HG02852 (cell line): ENCODE measurements at regions not wholly inside any gene's neighbourhood (a gene's known extent, or its start where the extent isn't known, plus 50 kb on each side); places are given as distances from the start of the nearest gene placed in this dataset.

Experiments used
- ATAC-seq: cut with Tn5 transposase; IDR thresholded peaks from one replicate; pipeline ENCODE4 v1.9.1; 2021; ENCODE audit warnings: mild to moderate bottlenecking, moderate library complexity; ENCODE audit not compliant: unreplicated experiment

DNA sequence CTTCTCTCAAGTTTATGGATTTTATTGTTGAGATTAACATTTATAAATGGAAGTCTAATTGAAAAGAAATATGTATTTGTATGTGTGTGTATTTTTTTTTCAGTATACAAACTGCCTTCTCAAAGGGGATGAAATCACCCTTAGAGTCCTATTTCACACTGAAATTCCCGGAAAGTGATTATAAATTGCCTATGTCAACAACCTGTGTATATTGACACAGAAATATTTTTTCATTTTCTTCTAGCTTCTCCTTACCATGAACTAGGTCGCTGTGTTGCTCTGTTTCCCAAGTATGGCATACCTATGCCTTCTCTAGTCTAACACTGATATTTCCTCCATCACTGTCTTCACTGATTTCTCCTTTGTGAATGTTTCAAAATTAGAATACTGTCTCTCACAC, 444.0 kb upstream of the AZI2 start:
- no peak for ATAC-seq

DNA sequence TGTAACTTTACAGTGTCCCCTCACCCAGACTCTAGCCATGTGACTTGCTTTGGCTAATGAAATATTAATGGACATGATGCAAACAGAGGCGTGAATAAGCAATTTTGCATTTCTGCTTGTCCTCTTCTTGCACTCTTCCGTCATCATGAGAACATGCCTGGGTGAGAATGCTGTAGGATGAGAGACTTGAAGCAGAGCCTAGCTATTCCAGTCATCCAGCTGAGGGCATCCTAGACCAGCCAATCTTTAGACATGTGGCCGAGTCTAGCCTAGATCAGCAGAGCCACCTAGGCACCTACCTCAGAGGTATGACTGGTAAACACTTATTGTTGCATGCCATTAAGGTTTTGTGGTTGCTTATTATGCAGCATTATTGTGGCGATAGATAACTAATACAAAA, 450.5 kb upstream of the AZI2 start:
- ATAC-seq = no peak

DNA sequence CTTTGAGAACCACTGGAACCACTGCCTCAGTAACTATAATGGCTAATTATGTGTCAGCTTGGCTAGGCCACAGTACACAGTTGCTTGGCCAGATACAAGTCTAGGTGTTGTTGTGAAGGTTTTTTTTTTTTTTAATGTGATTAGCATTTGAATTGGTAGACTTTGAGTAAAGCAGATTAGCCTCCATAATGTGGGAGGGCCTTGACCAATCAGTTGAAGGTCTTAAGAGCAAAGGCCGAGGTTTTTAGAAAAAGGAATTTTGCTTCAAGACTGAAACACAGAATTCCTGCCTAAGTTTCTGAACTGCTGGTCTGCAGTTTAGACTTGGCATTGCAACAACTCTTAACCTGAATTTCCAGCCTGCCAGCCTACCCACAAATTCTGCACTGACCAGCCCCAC, 451.6 kb upstream of the AZI2 start:
- ATAC-seq = no peak

DNA sequence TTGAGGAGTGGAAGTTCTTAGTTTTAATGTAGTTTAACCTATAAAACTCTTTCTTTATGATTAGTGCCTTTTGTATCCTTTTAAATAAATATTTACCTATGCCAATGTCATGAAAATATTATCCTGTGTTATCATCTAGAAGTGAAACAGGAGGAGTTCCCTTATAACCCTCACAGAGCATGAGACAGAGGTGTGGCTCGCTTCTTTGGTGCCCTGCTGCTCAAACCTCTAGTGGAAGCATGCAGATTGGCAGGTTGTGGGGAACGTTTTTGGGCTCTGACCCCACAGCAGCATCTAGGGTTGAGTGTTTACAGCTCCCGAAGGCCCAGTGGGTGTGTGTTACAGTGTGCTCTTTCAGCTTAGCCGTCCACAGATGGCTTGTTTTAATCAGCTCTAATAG, 459.4 kb upstream of the AZI2 start:
- ATAC-seq = no peak

DNA sequence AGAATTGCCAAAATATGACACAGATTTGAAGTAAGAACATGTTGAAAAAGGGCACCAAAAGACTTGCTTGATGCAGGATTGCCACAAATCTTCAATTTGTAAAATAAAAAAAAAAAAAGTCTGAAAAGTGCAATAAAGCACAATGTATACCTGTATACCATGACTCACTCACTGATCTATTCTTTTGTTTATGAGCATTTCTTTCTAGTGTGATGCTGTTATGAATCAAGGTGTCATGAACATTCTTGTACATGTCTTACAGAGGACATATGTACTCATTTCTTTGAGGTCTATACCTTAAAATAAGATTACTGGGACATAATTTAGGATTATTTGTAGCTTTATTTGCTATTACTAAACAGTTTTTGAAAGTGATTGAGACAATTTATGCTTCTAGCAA, 464.9 kb upstream of the RBMS3 start:
- ATAC-seq = no peak

DNA sequence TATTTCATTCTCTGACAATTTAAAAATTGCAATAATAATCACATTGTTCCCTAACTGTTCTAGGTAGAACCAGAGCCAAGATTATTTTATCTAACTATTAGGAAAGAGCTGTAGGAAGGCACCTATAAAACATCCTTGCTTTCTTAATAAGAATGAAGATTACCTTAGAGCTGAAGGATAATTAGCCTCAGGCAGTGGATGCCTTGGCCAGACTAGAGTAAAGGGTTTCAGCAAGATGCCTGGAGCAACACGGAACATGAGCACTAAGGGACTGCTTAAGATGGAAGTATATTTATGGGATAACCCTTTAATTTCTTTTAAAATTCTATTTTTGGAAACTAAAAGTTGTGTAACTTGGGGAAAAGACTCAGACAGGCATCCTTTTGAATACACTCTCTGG, 456.6 kb upstream of the RBMS3 start:
- ATAC-seq = no peak

DNA sequence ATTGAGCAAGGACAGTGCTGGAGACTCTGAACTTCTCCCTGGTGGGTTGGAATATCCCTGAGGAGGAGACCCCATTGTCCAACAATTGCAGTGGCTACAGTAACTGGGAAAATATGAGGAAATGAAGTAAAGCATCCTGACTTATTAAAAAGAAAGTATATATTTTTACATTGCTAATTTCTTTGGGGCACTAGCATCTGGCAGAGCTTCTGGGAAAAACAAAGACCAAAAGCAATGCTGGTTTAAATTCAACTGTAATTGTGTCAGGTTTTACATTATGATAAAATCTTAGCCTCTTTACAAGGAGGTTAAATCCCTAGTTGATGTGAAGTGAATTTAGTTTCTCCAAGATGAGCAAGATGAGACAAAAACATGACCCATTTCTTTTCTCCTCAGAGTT, 454.0 kb upstream of the RBMS3 start:
- ATAC-seq = no peak

DNA sequence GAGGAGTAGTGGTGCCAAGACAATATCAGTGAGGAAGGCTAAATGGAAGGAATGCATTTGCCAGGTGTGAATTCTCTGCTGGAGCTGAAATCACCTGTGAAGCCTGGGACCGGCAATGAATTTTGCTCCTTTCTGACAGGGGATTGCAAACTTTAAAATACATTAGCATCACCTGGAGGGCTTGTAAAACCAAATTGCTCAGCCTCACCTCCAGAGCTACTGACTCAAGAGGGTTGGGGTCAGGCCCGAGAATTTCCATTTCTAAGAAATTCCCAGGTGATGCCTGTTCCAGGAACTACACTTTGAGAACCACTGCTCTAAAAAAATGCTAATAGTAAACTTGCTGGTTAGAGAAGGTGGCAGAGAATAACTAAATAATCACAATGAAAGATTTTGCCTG, 445.6 kb upstream of the RBMS3 start:
- no peak for ATAC-seq

DNA sequence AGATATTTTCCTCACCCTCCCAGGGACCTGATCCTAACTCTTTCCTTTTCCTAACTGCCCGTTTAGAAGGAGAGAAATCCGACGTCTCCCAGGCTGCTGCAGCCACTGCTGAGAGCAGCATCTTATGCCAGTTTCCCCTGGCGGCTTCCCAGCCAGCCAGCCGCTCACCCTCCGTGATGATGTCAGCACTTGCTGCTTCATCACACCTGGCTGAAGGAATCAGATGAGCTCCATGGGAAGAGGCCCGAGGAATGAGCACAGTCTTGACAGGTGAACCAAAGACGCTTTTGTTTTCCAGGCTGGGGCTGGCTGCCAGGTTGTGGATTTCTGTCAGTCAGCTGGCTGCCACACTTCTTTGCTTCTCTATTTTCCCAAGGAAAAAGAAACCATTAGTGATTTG, 445.1 kb upstream of the RBMS3 start:
- no peak for ATAC-seq

DNA sequence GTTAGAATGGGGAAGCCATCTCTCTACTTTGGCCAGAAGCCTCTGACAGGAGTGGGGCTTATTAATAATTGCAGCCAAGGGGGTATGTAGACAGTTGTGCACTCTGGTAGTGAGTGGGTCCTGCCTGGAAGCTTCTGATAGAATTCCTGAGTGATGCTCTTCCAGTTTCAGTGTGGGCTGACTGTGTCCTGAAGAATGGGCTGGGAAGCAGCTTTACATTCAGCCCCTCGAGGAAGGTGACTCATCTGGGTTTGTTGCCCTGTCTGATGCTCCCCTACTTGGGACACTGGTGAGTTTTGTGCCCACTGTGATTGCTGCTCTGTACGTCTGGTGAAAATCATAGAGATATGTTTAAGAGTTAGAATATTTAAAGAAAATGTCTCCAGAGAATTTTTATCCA, 444.7 kb upstream of the RBMS3 start:
- no peak for ATAC-seq

DNA sequence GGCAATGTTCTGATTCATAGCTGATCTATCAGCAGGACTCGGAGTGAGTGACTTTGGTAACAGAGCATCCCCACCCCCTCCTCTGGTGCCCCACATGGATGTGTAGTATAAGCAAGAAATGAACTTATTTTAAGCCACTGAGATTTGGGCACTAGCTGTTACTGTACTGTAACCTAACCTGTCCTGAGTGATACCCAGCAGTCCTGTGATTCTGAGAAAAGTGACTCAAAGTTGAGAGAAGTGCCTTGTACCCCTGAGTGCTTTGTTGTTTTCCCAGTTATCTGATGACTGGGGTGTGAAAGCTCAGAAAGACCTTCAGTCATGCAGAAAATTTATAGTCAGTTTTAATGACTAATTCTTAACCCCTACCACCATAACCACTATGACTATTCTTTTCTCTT, 439.9 kb upstream of the RBMS3 start:
- peak; percentile 83 for ATAC-seq

DNA sequence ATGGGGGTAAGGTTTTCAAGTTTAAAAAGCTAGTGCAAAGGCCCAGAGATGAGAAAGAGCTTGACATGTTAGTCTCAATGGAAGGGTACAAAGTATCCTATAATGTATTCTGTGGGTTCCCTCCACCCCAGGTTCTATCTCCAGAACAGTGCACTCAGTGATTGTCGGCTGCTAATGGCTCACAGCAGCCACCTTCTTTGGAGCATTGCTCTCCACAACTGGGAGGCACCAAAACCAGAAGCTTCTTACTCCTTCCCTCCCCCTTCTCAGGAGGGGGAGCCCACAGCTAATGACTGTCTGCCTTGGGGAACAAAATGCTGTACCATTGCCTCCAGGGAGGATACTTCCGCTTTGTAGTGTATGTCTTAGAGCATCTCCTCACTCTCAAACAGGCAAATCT, 439.4 kb upstream of the RBMS3 start:
- no peak for ATAC-seq

DNA sequence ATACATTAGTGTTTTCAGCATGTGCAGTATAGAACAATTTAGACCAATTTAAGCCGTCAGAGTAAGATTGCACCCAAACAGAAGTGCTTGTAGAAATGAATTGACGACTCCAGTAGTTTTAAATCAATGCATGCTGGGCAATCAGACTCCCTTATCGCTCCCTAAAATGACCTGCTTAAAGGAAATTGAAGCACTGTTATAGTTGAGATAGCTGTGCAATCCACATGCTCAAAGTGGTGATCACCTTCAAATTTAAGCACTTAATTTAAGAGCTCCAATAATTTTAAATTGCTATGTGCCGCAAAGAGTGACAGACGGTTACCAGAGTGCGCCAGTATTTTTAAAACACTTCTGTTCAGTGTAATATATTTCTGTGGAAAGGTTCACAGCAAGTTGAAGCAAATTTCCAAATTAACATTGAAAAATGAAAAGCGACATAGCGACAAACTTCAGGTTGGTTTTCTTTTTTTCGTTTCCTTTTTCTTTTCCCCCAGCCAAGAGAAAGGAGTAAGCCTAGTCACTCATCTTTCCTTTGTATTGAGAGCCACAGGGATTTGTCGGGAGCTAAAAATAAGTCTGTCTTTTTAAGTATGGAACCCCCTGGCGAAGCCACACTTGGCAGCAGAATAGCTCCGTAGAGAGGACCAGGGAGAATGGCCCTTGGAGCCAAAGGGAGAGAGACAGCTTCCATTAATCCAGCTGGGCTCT, 436.4 kb upstream of the RBMS3 start:
- no peak for ATAC-seq

DNA sequence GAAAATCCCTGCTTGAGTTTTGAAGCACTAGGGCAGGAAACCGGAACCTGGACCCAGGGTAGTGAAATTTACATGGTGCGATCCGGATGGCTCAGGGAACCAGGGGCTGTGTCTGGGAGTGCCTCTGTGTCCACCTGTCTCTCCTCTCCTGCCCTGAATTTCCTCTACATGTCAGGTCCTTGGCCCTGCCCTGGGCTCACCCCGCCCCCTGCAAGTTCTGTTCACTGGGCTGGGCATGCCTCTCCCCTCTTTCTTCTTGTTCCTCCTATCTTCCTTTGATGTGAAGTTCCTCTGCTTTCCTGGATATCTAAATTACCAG, 435.9 kb upstream of the RBMS3 start:
- no peak for ATAC-seq

DNA sequence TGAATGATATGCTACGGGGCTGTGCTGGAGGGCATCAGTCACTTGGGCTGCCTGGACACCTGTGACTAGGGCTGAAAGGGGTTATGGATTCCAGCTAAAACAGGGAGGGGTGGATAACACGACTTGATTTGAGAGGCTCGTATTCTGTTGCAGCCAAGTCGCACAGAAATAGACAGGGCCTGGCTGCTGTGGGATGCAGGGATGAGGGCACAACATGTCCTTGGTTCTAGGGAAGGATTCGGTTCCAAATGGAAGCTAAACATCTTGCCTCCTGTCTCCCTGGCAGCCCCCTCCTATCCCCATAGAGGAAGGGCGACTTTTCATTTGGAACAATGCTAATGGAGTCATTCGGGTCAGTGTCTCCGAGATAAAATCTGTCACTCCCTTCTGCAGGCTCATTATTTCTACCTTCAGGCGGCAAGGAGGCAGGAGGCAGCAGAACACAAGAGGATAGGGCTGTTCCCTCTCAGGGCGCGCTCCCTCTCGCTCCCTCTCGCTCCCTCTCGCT, 433.8 kb upstream of the RBMS3 start:
- no peak for ATAC-seq

DNA sequence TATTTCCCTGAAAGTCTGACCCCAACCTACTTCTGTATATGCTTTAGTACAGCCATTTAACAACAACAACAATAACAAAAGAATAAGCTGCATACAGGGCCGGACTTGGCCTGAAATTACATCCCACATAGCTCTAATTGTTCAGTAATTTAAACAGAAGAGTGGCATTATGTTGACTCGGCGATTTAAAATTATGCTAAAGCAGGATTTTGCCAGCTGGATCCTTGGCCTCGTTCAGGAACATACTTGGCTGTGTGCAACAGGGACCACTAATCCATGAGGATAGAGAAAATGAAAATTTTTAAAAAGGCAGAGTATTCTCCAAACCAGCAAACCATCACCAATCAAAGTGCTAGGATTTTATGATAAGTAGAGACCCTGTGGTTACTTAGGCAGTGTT, 433.1 kb upstream of the RBMS3 start:
- ATAC-seq = no peak

DNA sequence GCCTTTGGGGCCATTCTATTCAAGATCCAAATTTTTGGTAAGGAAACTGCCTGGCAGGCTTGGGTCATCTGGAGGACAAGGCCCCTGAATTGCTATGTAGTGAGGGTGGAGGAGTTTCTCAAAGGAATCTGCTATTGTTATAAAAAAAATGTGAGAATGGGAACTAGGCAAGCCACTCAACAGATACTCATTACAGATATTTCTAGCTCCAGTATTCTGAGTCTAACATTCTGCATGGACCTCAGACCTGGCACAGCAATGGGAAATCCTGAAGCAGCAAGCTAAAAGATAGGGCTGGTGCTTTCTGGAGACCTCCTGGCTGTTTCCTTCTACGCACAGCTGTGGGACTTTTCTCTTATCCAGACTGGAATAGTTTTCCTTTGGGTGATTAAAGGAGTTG, 430.7 kb upstream of the RBMS3 start:
- ATAC-seq = no peak

DNA sequence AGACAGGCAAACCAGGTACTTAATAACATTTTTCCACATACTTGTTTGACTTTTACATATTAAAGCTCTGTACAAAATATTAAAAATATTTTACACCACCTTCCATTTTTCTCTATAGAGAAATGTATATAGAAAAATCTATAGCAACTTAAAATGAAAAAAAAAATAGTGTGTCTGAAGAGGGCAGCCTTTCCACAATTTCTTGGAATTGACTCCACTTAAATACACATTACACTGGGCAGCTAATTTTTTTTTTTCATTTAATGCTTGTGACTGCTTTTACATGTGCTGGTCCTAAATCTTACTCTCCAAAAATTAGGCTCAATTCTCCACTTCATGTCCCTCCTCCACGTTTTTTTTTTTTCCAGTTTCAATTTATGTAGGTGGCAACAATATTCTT, 427.0 kb upstream of the RBMS3 start:
- ATAC-seq = no peak

DNA sequence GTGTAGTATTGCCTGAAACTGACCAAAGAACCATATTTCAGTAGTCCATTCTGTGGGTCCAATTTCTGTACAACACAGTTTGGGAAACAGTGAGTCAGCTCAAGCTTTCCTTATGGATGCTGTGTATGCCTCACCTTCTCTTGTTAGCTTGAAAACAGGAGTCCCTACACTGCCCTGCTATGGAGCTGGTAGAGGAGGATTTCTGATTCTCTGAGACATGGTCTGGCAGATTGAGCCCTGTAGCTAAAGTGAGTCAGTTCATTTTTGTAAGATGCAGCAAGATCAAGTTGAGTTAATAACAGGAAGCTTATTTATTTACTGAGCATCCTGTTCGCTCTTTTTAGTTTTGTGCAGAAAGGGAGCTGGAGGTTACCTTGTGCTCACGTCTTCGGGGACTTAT, 424.1 kb upstream of the RBMS3 start:
- ATAC-seq = no peak

DNA sequence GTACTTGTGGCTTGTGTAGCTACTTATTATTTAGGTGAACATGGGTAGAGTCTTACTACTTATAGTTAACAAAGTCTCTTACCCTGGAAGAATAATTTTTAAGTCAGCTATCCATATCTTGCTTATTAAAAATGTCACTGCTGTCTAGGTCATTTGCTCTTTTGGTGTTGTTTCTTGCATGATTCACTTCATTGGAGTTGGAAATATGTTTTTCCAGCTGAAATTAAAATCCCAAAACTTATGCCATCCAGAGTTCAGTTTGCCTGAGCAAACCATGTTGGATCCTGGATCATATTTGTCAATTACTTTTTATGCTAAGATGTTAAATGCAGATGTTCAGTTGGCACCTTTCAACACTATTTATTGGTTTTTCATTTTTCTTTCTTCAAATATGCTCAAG, 421.0 kb upstream of the RBMS3 start:
- no peak for ATAC-seq

DNA sequence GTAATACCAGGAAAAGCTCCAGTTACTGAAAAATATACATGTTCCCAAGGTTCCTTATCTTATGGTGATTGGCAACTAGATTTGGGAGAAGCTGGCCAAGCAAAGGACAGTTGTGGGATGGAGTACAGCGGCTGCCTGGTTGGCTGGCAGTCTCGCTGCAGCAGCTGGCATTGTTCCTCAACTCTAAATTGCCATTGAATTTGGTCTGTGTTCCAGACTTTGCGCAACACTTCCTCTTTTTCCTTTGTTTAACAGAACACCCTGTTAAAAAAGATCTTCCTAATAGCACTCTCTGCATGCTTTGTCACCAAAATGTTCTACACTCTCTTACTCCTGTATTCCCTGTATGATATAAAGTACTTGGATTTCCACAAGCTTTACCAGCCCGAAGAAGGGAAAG, 420.6 kb upstream of the RBMS3 start:
- no peak for ATAC-seq

DNA sequence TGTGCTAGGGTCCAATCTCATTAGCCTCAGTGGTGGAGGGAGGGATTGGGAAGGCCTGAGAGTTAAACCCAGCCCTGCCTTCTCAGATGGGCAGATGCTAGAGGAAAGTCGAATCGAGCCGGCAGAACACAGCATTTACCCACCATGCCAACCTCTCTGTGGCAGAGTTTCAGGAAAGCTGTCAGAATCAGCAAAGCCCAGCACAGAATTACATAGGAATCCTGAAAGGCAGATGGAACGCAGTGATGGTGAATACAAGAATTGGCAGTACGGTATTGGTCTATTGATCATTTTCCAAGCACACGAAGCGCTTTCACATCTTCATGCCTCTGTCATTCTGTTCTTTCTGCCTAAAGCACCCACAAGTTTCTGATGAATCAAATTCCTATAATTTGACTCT, 417.7 kb upstream of the RBMS3 start:
- ATAC-seq = no peak

DNA sequence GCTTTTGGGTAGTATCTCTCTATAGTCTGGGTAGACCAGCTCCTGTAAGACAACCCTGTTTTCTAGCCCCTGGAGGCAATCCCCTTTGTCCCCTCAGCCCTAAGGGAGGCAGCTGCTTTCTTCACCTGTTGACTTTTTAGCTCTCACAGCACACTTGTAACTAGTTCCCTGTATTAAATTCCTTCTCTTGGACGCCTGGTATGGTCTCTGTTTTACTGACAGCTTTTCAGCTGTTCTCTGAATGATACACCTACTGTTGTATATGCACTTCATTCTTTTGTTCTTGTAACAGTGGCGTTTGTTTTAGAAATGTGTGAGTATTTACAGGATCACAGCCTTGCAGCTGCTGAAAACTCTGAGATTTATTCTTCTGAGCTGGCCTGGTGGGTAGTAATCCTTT, 413.0 kb upstream of the RBMS3 start:
- no peak for ATAC-seq

DNA sequence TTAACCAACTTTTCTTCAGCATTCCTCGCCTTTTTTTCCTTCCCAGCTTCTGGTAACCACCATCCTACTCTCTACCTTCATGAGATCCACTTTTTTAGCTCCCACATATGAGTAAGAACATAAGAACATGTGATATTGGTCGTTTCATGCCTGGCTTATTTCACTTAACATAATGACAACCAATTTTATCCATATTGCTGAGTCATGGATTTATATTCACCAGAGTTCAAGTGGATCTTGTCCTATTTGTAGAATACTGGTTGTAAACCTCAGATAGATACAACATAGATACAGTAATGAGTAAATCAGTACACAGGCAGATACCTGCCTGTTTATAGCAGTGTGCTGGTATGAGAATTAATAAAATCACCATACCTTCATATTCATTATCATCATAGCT, 412.0 kb upstream of the RBMS3 start:
- ATAC-seq = no peak
